GM21528 (cell line): ENCODE measurements at regions not wholly inside any gene's neighbourhood (a gene's known extent, or its start where the extent isn't known, plus 50 kb on each side); places are given as distances from the start of the nearest gene placed in this dataset.
"Not testable (repeated sequence)": the region's sequence is repeated elsewhere in the genome, so short reads cannot be mapped to it uniquely, and the experiment has no call there.

ENCODE experiments used
- ATAC-seq: cut with Tn5 transposase; IDR thresholded peaks from one replicate; pipeline ENCODE4 v1.9.1; 2021; ENCODE audit warnings: mild to moderate bottlenecking, moderate library complexity; ENCODE audit not compliant: unreplicated experiment, low FRiP score

GRCh38 chr3:906739-907138 lies 186.1 kb upstream of the CNTN6 start:
- ATAC-seq: no peak

GRCh38 chr3:908839-909238 lies 184.0 kb upstream of the CNTN6 start:
- no peak for ATAC-seq

GRCh38 chr3:912717-913116 lies 180.1 kb upstream of the CNTN6 start:
- not testable (repeated sequence) for ATAC-seq

GRCh38 chr3:923161-923910 lies 169.5 kb upstream of the CNTN6 start:
- no peak for ATAC-seq

- no peak for ATAC-seq
These were observed 162.0 kb upstream of the CNTN6 start for GRCh38 chr3:930866-931265.

- no peak for ATAC-seq
These were observed 159.5 kb upstream of the CNTN6 start for GRCh38 chr3:933326-933725.

GRCh38 chr3:944786-945185 lies 148.0 kb upstream of the CNTN6 start:
- ATAC-seq: no peak

- no peak for ATAC-seq
These were observed 147.1 kb upstream of the CNTN6 start for GRCh38 chr3:945738-946137.

- no peak for ATAC-seq
These were observed 139.9 kb upstream of the CNTN6 start for GRCh38 chr3:952906-953305.

GRCh38 chr3:963255-963654 lies 129.6 kb upstream of the CNTN6 start:
- ATAC-seq: no peak

GRCh38 chr3:963755-964154 lies 129.1 kb upstream of the CNTN6 start:
- ATAC-seq: no peak

- no peak for ATAC-seq
These were observed 127.0 kb upstream of the CNTN6 start for GRCh38 chr3:965826-966225.

- ATAC-seq: no peak
These were observed 126.5 kb upstream of the CNTN6 start for GRCh38 chr3:966341-966740.

GRCh38 chr3:973340-973739 lies 119.5 kb upstream of the CNTN6 start:
- no peak for ATAC-seq

- ATAC-seq: no peak
These were observed 116.8 kb upstream of the CNTN6 start for GRCh38 chr3:976006-976405.

GRCh38 chr3:981156-981555 lies 111.7 kb upstream of the CNTN6 start:
- ATAC-seq: no peak

- ATAC-seq: no peak
These were observed 104.0 kb upstream of the CNTN6 start for GRCh38 chr3:988785-989184.

GRCh38 chr3:992871-993270 lies 100.0 kb upstream of the CNTN6 start:
- no peak for ATAC-seq

- no peak for ATAC-seq
These were observed 90.8 kb upstream of the CNTN6 start for GRCh38 chr3:1002010-1002409.

GRCh38 chr3:1007866-1008265 lies 85.0 kb upstream of the CNTN6 start:
- no peak for ATAC-seq

GRCh38 chr3:1010228-1010627 lies 82.6 kb upstream of the CNTN6 start:
- ATAC-seq: no peak

GRCh38 chr3:1015826-1016225 lies 77.0 kb upstream of the CNTN6 start:
- no peak for ATAC-seq

- no peak for ATAC-seq
These were observed 75.0 kb upstream of the CNTN6 start for GRCh38 chr3:1017870-1018269.
